ENCODE measurements at regions not wholly inside any gene's neighbourhood (a gene's known extent, or its start where the extent isn't known, plus 50 kb on each side); places are given as distances from the start of the nearest gene placed in this dataset.

DNA sequence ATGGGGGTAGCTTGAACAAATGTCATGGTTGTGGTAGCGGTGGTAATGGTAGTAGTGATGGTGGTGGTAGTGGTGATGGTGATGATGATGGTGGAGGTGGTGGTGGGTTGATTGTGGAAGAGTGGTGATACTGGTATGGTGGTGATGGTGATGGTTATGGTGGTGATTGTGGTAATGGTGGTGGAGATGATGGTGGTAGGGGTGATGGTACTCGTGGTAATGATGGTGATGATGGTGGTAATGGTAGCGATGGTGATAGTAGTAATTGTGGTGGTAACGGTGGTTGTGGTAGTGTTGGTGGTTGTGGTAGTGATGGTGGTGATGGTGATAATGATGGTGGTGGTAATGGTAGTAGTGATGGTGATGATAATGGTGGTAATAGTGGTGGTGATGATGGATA, 65.7 kb upstream of the SDK1 start:
- Histone ChIP-seq H3K4me1 (no peaks in the 10 kb centered on the region), H3K27me3 (replicated peaks; ENCODE audit: control insufficient read depth, insufficient read depth, low read length) (no peaks in the 10 kb centered on the region), H3K4me3 (ENCODE audit: low read depth, low read length) (no peak overlapping the region), H3K36me3 (ENCODE audit: control insufficient read depth, insufficient read depth, low read length) (no peaks in the 10 kb centered on the region), H3K9me3 (peaks cover 18% of the 10 kb centered on the region)
- TF ChIP-seq, protein P1, sequence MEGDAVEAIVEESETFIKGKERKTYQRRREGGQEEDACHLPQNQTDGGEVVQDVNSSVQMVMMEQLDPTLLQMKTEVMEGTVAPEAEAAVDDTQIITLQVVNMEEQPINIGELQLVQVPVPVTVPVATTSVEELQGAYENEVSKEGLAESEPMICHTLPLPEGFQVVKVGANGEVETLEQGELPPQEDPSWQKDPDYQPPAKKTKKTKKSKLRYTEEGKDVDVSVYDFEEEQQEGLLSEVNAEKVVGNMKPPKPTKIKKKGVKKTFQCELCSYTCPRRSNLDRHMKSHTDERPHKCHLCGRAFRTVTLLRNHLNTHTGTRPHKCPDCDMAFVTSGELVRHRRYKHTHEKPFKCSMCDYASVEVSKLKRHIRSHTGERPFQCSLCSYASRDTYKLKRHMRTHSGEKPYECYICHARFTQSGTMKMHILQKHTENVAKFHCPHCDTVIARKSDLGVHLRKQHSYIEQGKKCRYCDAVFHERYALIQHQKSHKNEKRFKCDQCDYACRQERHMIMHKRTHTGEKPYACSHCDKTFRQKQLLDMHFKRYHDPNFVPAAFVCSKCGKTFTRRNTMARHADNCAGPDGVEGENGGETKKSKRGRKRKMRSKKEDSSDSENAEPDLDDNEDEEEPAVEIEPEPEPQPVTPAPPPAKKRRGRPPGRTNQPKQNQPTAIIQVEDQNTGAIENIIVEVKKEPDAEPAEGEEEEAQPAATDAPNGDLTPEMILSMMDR (IDR thresholded peaks at IDR 0.05; ENCODE audit: insufficient read depth in 1 of 2, low read depth in 1 of 2, low read length in 1 of 2, severe bottlenecking in 1 of 2, unreplicated experiment in 1 of 2): no peak
- BruUV-seq (replicated peaks): no TSS peak
- ChIA-PET CTCF (no interaction called here), POLR2A (no interaction called here)
- no peak for DNase-seq
- Mint-ChIP-seq H3K27ac (ENCODE audit: unreplicated experiment) (no peak overlapping the region), H3K27me3 (ENCODE audit: insufficient read depth, unreplicated experiment) (no peaks in the 10 kb centered on the region), H3K36me3 (ENCODE audit: insufficient read depth, unreplicated experiment) (no peaks in the 10 kb centered on the region), H3K4me3 (ENCODE audit: unreplicated experiment) (no peak overlapping the region), H3K4me1 (ENCODE audit: low read depth, unreplicated experiment) (no peaks in the 10 kb centered on the region), H3K9me3 (ENCODE audit: unreplicated experiment) (peaks cover 23% of the 10 kb centered on the region)
- intact Hi-C loops (cut with micrococcal nuclease; ENCODE audit: unreplicated experiment): no loop called here

DNA sequence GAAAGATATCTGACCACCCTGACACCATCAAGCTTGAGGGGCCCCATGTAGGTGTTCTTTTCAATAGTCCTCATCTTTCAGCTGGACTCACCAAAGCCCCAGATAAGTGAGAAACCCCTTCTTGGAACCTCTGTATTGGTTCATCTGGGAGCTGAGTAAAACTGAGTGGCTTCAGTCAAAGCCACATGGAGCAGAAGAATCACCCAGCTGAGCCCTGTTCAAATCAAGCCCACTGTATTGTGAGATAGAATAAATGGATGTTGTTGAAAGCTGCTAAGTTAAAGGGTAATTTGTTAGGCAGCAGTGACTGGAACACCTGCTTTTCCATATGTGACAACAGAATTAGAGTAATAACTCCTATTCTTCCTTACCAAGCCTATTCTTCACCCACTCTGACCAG, 64.8 kb upstream of the SDK1 start:
- H3K9me3 Mint-ChIP-seq (ENCODE audit: unreplicated experiment): peaks cover 23% of the 10 kb centered on the region
- intact Hi-C loops (cut with micrococcal nuclease; ENCODE audit: unreplicated experiment): no loop called here

DNA sequence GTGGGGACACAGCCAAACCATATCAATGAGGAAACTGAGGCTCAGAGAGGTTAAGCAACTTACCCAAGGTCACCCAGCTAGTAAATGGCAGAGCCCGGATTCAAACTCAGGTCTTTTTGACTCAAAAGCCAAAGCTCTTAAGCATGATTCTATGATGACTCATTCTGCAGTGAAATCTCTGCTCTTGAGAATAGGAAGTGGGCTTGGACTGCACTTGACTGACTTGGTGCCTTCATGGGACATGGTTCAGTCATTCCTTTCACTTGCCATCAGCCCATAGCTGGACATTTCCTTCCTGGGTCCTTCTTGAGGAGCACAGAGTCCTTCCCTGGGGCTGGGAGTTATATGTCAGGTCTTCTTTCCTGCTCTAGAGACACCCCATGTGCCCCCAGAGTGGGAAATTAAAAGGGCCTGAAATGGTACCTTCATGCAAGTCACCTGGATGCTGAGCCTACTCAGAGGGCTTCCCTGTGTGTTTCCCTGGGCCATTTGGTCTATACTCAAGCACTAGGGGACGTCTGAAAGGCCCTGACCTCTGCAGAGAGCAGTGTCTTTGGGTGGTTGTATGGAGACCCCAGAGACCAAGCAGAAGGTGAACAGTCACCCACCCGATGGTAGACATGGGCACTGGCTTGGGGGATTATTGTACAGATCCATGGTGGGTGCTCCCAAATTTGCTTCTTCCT, 62.4 kb upstream of the SDK1 start:
- ChIA-PET CTCF (no interaction called here), POLR2A (no interaction called here)
- Histone ChIP-seq H3K4me1 (no peaks in the 10 kb centered on the region), H3K4me3 (ENCODE audit: low read depth, low read length) (no peak overlapping the region), H3K9me3 (peaks cover 18% of the 10 kb centered on the region), H3K27me3 (replicated peaks; ENCODE audit: control insufficient read depth, insufficient read depth, low read length) (no peaks in the 10 kb centered on the region), H3K36me3 (ENCODE audit: control insufficient read depth, insufficient read depth, low read length) (no peaks in the 10 kb centered on the region)
- no peaks in the 10 kb centered on the region for H3K4me1 Mint-ChIP-seq (ENCODE audit: low read depth, unreplicated experiment)
- no peak for DNase-seq
- peaks cover 23% of the 10 kb centered on the region for H3K9me3 Mint-ChIP-seq (ENCODE audit: unreplicated experiment)
- no peak overlapping the region for H3K4me3 Mint-ChIP-seq (ENCODE audit: unreplicated experiment)
- no peaks in the 10 kb centered on the region for H3K27me3 Mint-ChIP-seq (ENCODE audit: insufficient read depth, unreplicated experiment)
- TF ChIP-seq, protein P1 (IDR thresholded peaks at IDR 0.05; ENCODE audit: insufficient read depth in 1 of 2, low read depth in 1 of 2, low read length in 1 of 2, severe bottlenecking in 1 of 2, unreplicated experiment in 1 of 2): no peak
- no peaks in the 10 kb centered on the region for H3K36me3 Mint-ChIP-seq (ENCODE audit: insufficient read depth, unreplicated experiment)
- H3K27ac Mint-ChIP-seq (ENCODE audit: unreplicated experiment): no peak overlapping the region
- intact Hi-C loops (cut with micrococcal nuclease; ENCODE audit: unreplicated experiment): no loop called here
- no TSS peak for BruUV-seq (replicated peaks)

More for the DNA sequence above, 64.8 kb upstream of the SDK1 start:
- ChIA-PET CTCF (no interaction called here), POLR2A (no interaction called here)
- H3K36me3 ChIP-seq (ENCODE audit: control insufficient read depth, insufficient read depth, low read length): no peaks in the 10 kb centered on the region
- H3K9me3 ChIP-seq: peaks cover 18% of the 10 kb centered on the region
- no TSS peak for BruUV-seq (replicated peaks)
- DNase-seq: no peak
- H3K4me3 ChIP-seq (ENCODE audit: low read depth, low read length): no peak overlapping the region
- Mint-ChIP-seq H3K4me1 (ENCODE audit: low read depth, unreplicated experiment) (no peaks in the 10 kb centered on the region), H3K27me3 (ENCODE audit: insufficient read depth, unreplicated experiment) (no peaks in the 10 kb centered on the region), H3K36me3 (ENCODE audit: insufficient read depth, unreplicated experiment) (no peaks in the 10 kb centered on the region), H3K4me3 (ENCODE audit: unreplicated experiment) (no peak overlapping the region), H3K27ac (ENCODE audit: unreplicated experiment) (no peak overlapping the region)
- TF ChIP-seq, protein P1 (IDR thresholded peaks at IDR 0.05; ENCODE audit: insufficient read depth in 1 of 2, low read depth in 1 of 2, low read length in 1 of 2, severe bottlenecking in 1 of 2, unreplicated experiment in 1 of 2): no peak
- H3K27me3 ChIP-seq (replicated peaks; ENCODE audit: control insufficient read depth, insufficient read depth, low read length): no peaks in the 10 kb centered on the region
- H3K4me1 ChIP-seq: no peaks in the 10 kb centered on the region
